ENCODE measurements at regions not wholly inside any gene's neighbourhood (a gene's known extent, or its start where the extent isn't known, plus 50 kb on each side); places are given as distances from the start of the nearest gene placed in this dataset.

GRCh38 chr17:21823643-21824042, 131.3 kb downstream of the KCNJ18 start:
- H3K4ac ChIP-seq (ENCODE audit: low read depth, low read length) = no peak overlapping the region
- no peak overlapping the region for H3K9ac ChIP-seq (ENCODE audit: extremely low read depth, insufficient read length, low read length)
- no peaks in the 10 kb centered on the region for H3K27me3 ChIP-seq (ENCODE audit: insufficient read depth, low read length)
- H3K27ac ChIP-seq (ENCODE audit: insufficient read length, low read depth, low read length) = no peak overlapping the region
- H2BK12ac ChIP-seq (ENCODE audit: insufficient read length, low read depth, low read length) = no peak overlapping the region
- H3K23me2 ChIP-seq (ENCODE audit: insufficient read length, low read depth, low read length, poor library complexity, severe bottlenecking) = no peaks in the 10 kb centered on the region
- H2BK5ac ChIP-seq (ENCODE audit: insufficient read length, low read length) = no peak overlapping the region
- Mint-ChIP-seq H3K9me3 (peaks cover 13 to 17% of the 10 kb centered on the region in 2 experiments), H3K27me3 (ENCODE audit: low read depth) (no peaks in the 10 kb centered on the region), H3K4me1 (no peaks in the 10 kb centered on the region), H3K36me3 (ENCODE audit: insufficient read depth in 1 of 3, low read depth in 3 of 3) (peaks cover 0 to 5% (median 0%) of the 10 kb centered on the region in 3 experiments; a peak in 1 of 7 replicates), H3K4me3 (no peak overlapping the region), H3K27ac (no peak overlapping the region)
- H3T11ph ChIP-seq (ENCODE audit: low read length) = no peak overlapping the region
- H3K23ac ChIP-seq (ENCODE audit: insufficient read length, low read depth, low read length) = no peak overlapping the region
- no peak overlapping the region for H2BK15ac ChIP-seq (ENCODE audit: low read depth, low read length)
- no peak overlapping the region for H2BK120ac ChIP-seq (ENCODE audit: low read depth, low read length, poor library complexity, severe bottlenecking)
- H4K20me1 ChIP-seq (ENCODE audit: control insufficient read depth, insufficient read depth, insufficient read length) = no peaks in the 10 kb centered on the region
- WGBS (ENCODE audit: extremely low coverage, insufficient read length, low lambda C conversion rate) = no CpG with 5 or more reads among the region's 4 CpGs
- no peaks in the 10 kb centered on the region for H3K79me1 ChIP-seq (ENCODE audit: insufficient read depth, low read depth, low read length, poor library complexity, severe bottlenecking)
- no peak for DNase-seq
- H3K56ac ChIP-seq (ENCODE audit: insufficient read length, low read depth, low read length) = no peak overlapping the region
- no peak overlapping the region for H2BK20ac ChIP-seq (ENCODE audit: low read depth, low read length, poor library complexity, severe bottlenecking)
- no peak overlapping the region for H3K14ac ChIP-seq (ENCODE audit: insufficient read depth, low read length)
- no peak for TF ChIP-seq CTCF (conservative IDR thresholded peaks at IDR 0.05)
- no peak overlapping the region for H4K91ac ChIP-seq (ENCODE audit: insufficient read length, low read depth, low read length)
- H3K9me3 ChIP-seq (ENCODE audit: control insufficient read depth, low read depth, low read length) = peaks cover 68% of the 10 kb centered on the region
- H3K79me2 ChIP-seq (ENCODE audit: insufficient read depth, low read length) = no peaks in the 10 kb centered on the region
- H3K4me1 ChIP-seq (ENCODE audit: insufficient read depth, low read length) = no peaks in the 10 kb centered on the region
- no peak overlapping the region for H2AK5ac ChIP-seq (ENCODE audit: insufficient read length, low read length)
- H3K4me2 ChIP-seq (ENCODE audit: insufficient read depth, insufficient read length, low read length) = no peak overlapping the region
- H4K5ac ChIP-seq (ENCODE audit: insufficient read length, low read depth, low read length) = no peak overlapping the region
- no peak overlapping the region for H2AFZ ChIP-seq (ENCODE audit: low read length)
- no peak overlapping the region for H3K18ac ChIP-seq (ENCODE audit: insufficient read length, low read depth, low read length)
- H4K8ac ChIP-seq (replicated peaks; ENCODE audit: insufficient read length, low read depth, low read length) = no peak overlapping the region
